Gastrocnemius medialis (tissue), 4 donors: ENCODE measurements at regions not wholly inside any gene's neighbourhood (a gene's known extent, or its start where the extent isn't known, plus 50 kb on each side); places are given as distances from the start of the nearest gene placed in this dataset.

Source experiments
- ATAC-seq, 2 donors: fragments of 150-250 bp; one replicate each; pipeline ENCODE4 v1.9.1; 2016
- DNase-seq, 2 donors: peaks; one replicate each; pipeline ENCODE4 v3.0.0-alpha.2; 2019
- H3K27ac ChIP-seq, 4 donors: fragments of 200-600 bp; sonication (generic); 1 replicate in 1 of 4; 2 replicates in 3 of 4; pipeline ENCODE4 v1.5.1; 2016 to 2018; ENCODE audit warnings: mild to moderate bottlenecking in 2 of 4, moderate library complexity in 1 of 4
- H3K27me3 ChIP-seq, 3 donors: fragments of 200-600 bp; sonication (generic) in 2 of 3; 1 replicate in 1 of 3; 2 replicates in 2 of 3; pipeline versions ENCODE4 v1.5.1 to v1.6.0; 2016 to 2019; ENCODE audit warnings: mild to moderate bottlenecking in 1 of 3, moderate library complexity in 1 of 3
- H3K36me3 ChIP-seq, 2 donors: fragments of 200-600 bp; sonication (generic) in 1 of 2; one replicate each; pipeline ENCODE4 v1.5.1; 2017 to 2018
- H3K4me1 ChIP-seq, 2 donors: fragments of 200-600 bp; sonication (generic) in 1 of 2; one replicate each; pipeline ENCODE4 v1.5.1; 2016 to 2017; ENCODE audit warnings: mild to moderate bottlenecking in 2 of 2
- H3K4me3 ChIP-seq, 4 donors: fragments of 200-600 bp; sonication (generic) in 3 of 4; 1 replicate in 1 of 4; 2 replicates in 3 of 4; pipeline ENCODE4 v1.5.1; 2016 to 2019; ENCODE audit warnings: mild to moderate bottlenecking in 2 of 4
- H3K9me3 ChIP-seq, 3 donors: fragments of 200-600 bp; sonication (generic) in 2 of 3; 1 replicate in 1 of 3; 2 replicates in 2 of 3; pipeline ENCODE4 v1.5.1; 2016 to 2019
- CTCF ChIP-seq, 5 experiments: fragments of 450-650 bp in 3 of 5; fragments of 200-600 bp in 2 of 5; sonication (generic) in 2 of 5; IDR thresholded peaks in 4 of 5; conservative IDR thresholded peaks in 1 of 5; 1 replicate in 4 of 5; 2 replicates in 1 of 5; pipeline ENCODE4 v1.5.1; 2016 to 2019; ENCODE audit warnings: antibody characterized with exemption in 5 of 5, mild to moderate bottlenecking in 3 of 5, moderate library complexity in 3 of 5
- POLR2A ChIP-seq, 2 donors: fragments of 450-650 bp; IDR thresholded peaks; one replicate each; pipeline ENCODE4 v1.6.1; 2017; ENCODE audit warnings: antibody characterized with exemption in 2 of 2, mild to moderate bottlenecking in 2 of 2, moderate library complexity in 2 of 2
- in situ Hi-C, 4 donors: fragments of 200-750 bp; cut with MboI; loops; one replicate each; pipeline versions ENCODE4 v1.15.0 to v1.8.0; 2017; ENCODE audit warnings: low sequenced_read_pairs in 4 of 4
- intact Hi-C: fragments of 100-400 bp; cut with DNase I; formaldehyde crosslinking; loops from one replicate; pipeline ENCODE4 v1.15.1; 2023; ENCODE audit warnings: low total_unique reads

GRCh38 chr1:84090447-84091245, 53.4 kb upstream of the PRKACB start:
- ATAC-seq: no peak
- Histone ChIP-seq H3K27me3 (no peaks in the 10 kb centered on the region), H3K4me1 (no peaks in the 10 kb centered on the region), H3K9me3 (no peaks in the 10 kb centered on the region), H3K4me3 (no peak overlapping the region), H3K36me3 (no peaks in the 10 kb centered on the region), H3K27ac (no peak overlapping the region)
- in situ Hi-C loops (no loop called here), intact Hi-C loops (no loop called here)
- DNase-seq: no peak
- TF ChIP-seq POLR2A (IDR thresholded peaks at IDR 0.05) (no peak), CTCF (IDR thresholded peaks at IDR 0.05 in 4 of 5, conservative IDR thresholded peaks at IDR 0.05 in 1 of 5) (no peak)

GRCh38 chr1:84089867-84090266, 54.2 kb upstream of the PRKACB start:
- in situ Hi-C loops: no loop called here
- ATAC-seq (no peak), DNase-seq (no peak)
- H3K27me3 ChIP-seq: no peaks in the 10 kb centered on the region
- H3K4me1 ChIP-seq: no peaks in the 10 kb centered on the region
- no peak overlapping the region for H3K27ac ChIP-seq
- H3K36me3 ChIP-seq: no peaks in the 10 kb centered on the region
- no peak overlapping the region for H3K4me3 ChIP-seq
- H3K9me3 ChIP-seq: no peaks in the 10 kb centered on the region
- TF ChIP-seq POLR2A (IDR thresholded peaks at IDR 0.05) (no peak), CTCF (IDR thresholded peaks at IDR 0.05 in 4 of 5, conservative IDR thresholded peaks at IDR 0.05 in 1 of 5) (no peak)
- intact Hi-C loops: no loop called here

GRCh38 chr1:84089465-84089864, 54.6 kb upstream of the PRKACB start:
- Histone ChIP-seq H3K9me3 (no peaks in the 10 kb centered on the region), H3K4me1 (no peaks in the 10 kb centered on the region), H3K36me3 (no peaks in the 10 kb centered on the region), H3K4me3 (no peak overlapping the region), H3K27ac (no peak overlapping the region), H3K27me3 (no peaks in the 10 kb centered on the region)
- in situ Hi-C loops (no loop called here), intact Hi-C loops (no loop called here)
- DNase-seq: no peak
- TF ChIP-seq POLR2A (IDR thresholded peaks at IDR 0.05) (no peak), CTCF (IDR thresholded peaks at IDR 0.05 in 4 of 5, conservative IDR thresholded peaks at IDR 0.05 in 1 of 5) (no peak)
- ATAC-seq: no peak

- no peaks in the 10 kb centered on the region for H3K36me3 ChIP-seq
- no peak for ATAC-seq
- no peaks in the 10 kb centered on the region for H3K27me3 ChIP-seq
- no peak for DNase-seq
- H3K9me3 ChIP-seq: no peaks in the 10 kb centered on the region
- intact Hi-C loops: no loop called here
- no peak overlapping the region for H3K4me3 ChIP-seq
- no peak for TF ChIP-seq CTCF (IDR thresholded peaks at IDR 0.05 in 4 of 5, conservative IDR thresholded peaks at IDR 0.05 in 1 of 5)
- TF ChIP-seq POLR2A (IDR thresholded peaks at IDR 0.05): no peak
- H3K4me1 ChIP-seq: peaks cover 0 to 5% of the 10 kb centered on the region in 2 donors
- in situ Hi-C loops: no loop called here
- H3K27ac ChIP-seq: no peak overlapping the region
Measured at GRCh38 chr1:84086616-84087015, 57.5 kb upstream of the PRKACB start.

GRCh38 chr1:84086189-84086588, 57.9 kb upstream of the PRKACB start:
- no peak for TF ChIP-seq CTCF (IDR thresholded peaks at IDR 0.05 in 4 of 5, conservative IDR thresholded peaks at IDR 0.05 in 1 of 5)
- no peak for TF ChIP-seq POLR2A (IDR thresholded peaks at IDR 0.05)
- intact Hi-C loops: no loop called here
- Histone ChIP-seq H3K27me3 (no peaks in the 10 kb centered on the region), H3K9me3 (no peaks in the 10 kb centered on the region), H3K4me1 (peaks cover 0 to 5% of the 10 kb centered on the region in 2 donors), H3K27ac (no peak overlapping the region), H3K4me3 (no peak overlapping the region), H3K36me3 (no peaks in the 10 kb centered on the region)
- in situ Hi-C loops: no loop called here
- ATAC-seq: no peak
- DNase-seq: no peak
